Neural progenitor cell (in vitro differentiated cells): ENCODE measurements at regions not wholly inside any gene's neighbourhood (a gene's known extent, or its start where the extent isn't known, plus 50 kb on each side); places are given as distances from the start of the nearest gene placed in this dataset.

Experiments
- DNase-seq: peaks from one replicate; pipeline ENCODE4 v3.0.0-alpha.2; 2016; ENCODE audit warnings: low spot score
- H2AFZ ChIP-seq: fragments of 200-600 bp; sonication (generic); replicated peaks from 2 replicates; pipeline ENCODE4 v1.6.1; 2016; ENCODE audit warnings: antibody characterized with exemption
- H3F3A ChIP-seq: fragments of 200-600 bp; sonication (generic); 2 replicates; pipeline ENCODE4 v1.6.1; 2016; ENCODE audit warnings: antibody characterized with exemption, low read depth
- H3K27ac ChIP-seq: fragments of 200-600 bp; sonication (generic); 2 replicates; pipeline ENCODE4 v1.5.1; 2016; ENCODE audit warnings: mild to moderate bottlenecking
- H3K27me3 ChIP-seq: fragments of 200-600 bp; sonication (generic); 2 replicates; pipeline ENCODE4 v1.6.1; 2016; ENCODE audit warnings: mild to moderate bottlenecking, moderate library complexity
- H3K36me3 ChIP-seq: fragments of 200-600 bp; sonication (generic); 2 replicates; pipeline ENCODE4 v1.5.1; 2016
- H3K4me1 ChIP-seq: fragments of 200-600 bp; sonication (generic); 2 replicates; pipeline ENCODE4 v1.6.1; 2016; ENCODE audit warnings: mixed run types
- H3K4me2 ChIP-seq: fragments of 200-600 bp; sonication (generic); 2 replicates; pipeline ENCODE4 v1.6.1; 2016
- H3K4me3 ChIP-seq: fragments of 200-600 bp; sonication (generic); 2 replicates; pipeline ENCODE4 v1.5.1; 2016
- H3K79me2 ChIP-seq: fragments of 200-600 bp; sonication (generic); 2 replicates; pipeline ENCODE4 v1.6.1; 2016; ENCODE audit warnings: low read depth
- H3K9ac ChIP-seq: fragments of 200-600 bp; sonication (generic); 2 replicates; pipeline ENCODE4 v1.6.1; 2016
- H3K9me3 ChIP-seq: fragments of 200-600 bp; sonication (generic); 2 replicates; pipeline ENCODE4 v1.5.1; 2016; ENCODE audit warnings: low read depth
- H4K20me1 ChIP-seq: fragments of 200-600 bp; sonication (generic); 2 replicates; pipeline ENCODE4 v1.6.1; 2016; ENCODE audit warnings: low read depth
- H3K27ac Mint-ChIP-seq: 3 replicates; pipeline ENCODE4 v1.8.0; 2021; ENCODE audit warnings: mixed read lengths
- H3K27me3 Mint-ChIP-seq: 2 replicates; pipeline ENCODE4 v1.8.0; 2022; ENCODE audit warnings: low read depth, mild to moderate bottlenecking, inconsistent platforms, moderate library complexity, mixed read lengths; ENCODE audit not compliant: insufficient read depth
- H3K36me3 Mint-ChIP-seq: 3 replicates; pipeline ENCODE4 v1.8.0; 2021; ENCODE audit warnings: mixed read lengths
- H3K4me1 Mint-ChIP-seq: 3 replicates; pipeline ENCODE4 v1.8.0; 2021; ENCODE audit warnings: mixed read lengths
- H3K4me3 Mint-ChIP-seq: 3 replicates; pipeline ENCODE4 v1.8.0; 2021; ENCODE audit warnings: mild to moderate bottlenecking, moderate library complexity, mixed read lengths
- H3K9me3 Mint-ChIP-seq: 3 replicates; pipeline ENCODE4 v1.8.0; 2020; ENCODE audit warnings: mixed read lengths
- CTCF ChIP-seq: fragments of 200-600 bp; sonication (generic); IDR thresholded peaks from 2 replicates; pipeline ENCODE4 v1.5.1; 2017; ENCODE audit warnings: antibody characterized with exemption, mild to moderate bottlenecking
- EZH2 ChIP-seq: fragments of 200-600 bp; sonication (generic); IDR thresholded peaks from 2 replicates; pipeline ENCODE4 v1.6.1; 2017; ENCODE audit warnings: antibody characterized with exemption, mild to moderate bottlenecking, moderate library complexity
- EZH2phosphoT487 ChIP-seq: fragments of 200-600 bp; sonication (generic); IDR thresholded peaks from 2 replicates; pipeline ENCODE4 v1.6.1; 2017; ENCODE audit warnings: antibody characterized with exemption

GRCh38 chr2:18198677-18199076 is 320.2 kb downstream of the KCNS3 start:
- no peaks in the 10 kb centered on the region for H3K4me1 ChIP-seq
- DNase-seq = no peak
- Mint-ChIP-seq H3K4me1 (peaks cover 4% of the 10 kb centered on the region), H3K9me3 (no peaks in the 10 kb centered on the region), H3K4me3 (no peak overlapping the region), H3K27ac (no peak overlapping the region), H3K27me3 (no peaks in the 10 kb centered on the region), H3K36me3 (no peaks in the 10 kb centered on the region)
- no peak overlapping the region for H3K4me3 ChIP-seq
- H3K9me3 ChIP-seq = no peaks in the 10 kb centered on the region
- H4K20me1 ChIP-seq = no peaks in the 10 kb centered on the region
- no peak for TF ChIP-seq EZH2
- no peak for TF ChIP-seq EZH2phosphoT487
- TF ChIP-seq CTCF = no peak
- H3K9ac ChIP-seq = no peak overlapping the region
- H2AFZ ChIP-seq = no peak overlapping the region
- H3F3A ChIP-seq = no peaks in the 10 kb centered on the region
- no peak overlapping the region for H3K4me2 ChIP-seq
- H3K36me3 ChIP-seq = no peaks in the 10 kb centered on the region
- no peaks in the 10 kb centered on the region for H3K79me2 ChIP-seq
- H3K27me3 ChIP-seq = no peaks in the 10 kb centered on the region
- H3K27ac ChIP-seq = no peak overlapping the region

- Histone ChIP-seq H3K9me3 (no peaks in the 10 kb centered on the region), H4K20me1 (no peaks in the 10 kb centered on the region), H3F3A (no peaks in the 10 kb centered on the region), H3K9ac (no peak overlapping the region), H3K4me1 (no peaks in the 10 kb centered on the region), H2AFZ (no peak overlapping the region), H3K4me3 (no peak overlapping the region), H3K27me3 (no peaks in the 10 kb centered on the region), H3K4me2 (no peak overlapping the region), H3K27ac (no peak overlapping the region), H3K79me2 (no peaks in the 10 kb centered on the region), H3K36me3 (no peaks in the 10 kb centered on the region)
- no peak for DNase-seq
- Mint-ChIP-seq H3K27ac (no peak overlapping the region), H3K4me1 (no peaks in the 10 kb centered on the region), H3K4me3 (no peak overlapping the region), H3K9me3 (no peaks in the 10 kb centered on the region), H3K36me3 (no peaks in the 10 kb centered on the region), H3K27me3 (no peaks in the 10 kb centered on the region)
- TF ChIP-seq CTCF (no peak), EZH2phosphoT487 (no peak), EZH2 (no peak)
Measured at GRCh38 chr2:18194161-18194560, 315.7 kb downstream of the KCNS3 start.

GRCh38 chr2:18186816-18187613 is 308.5 kb downstream of the KCNS3 start:
- H3K36me3 Mint-ChIP-seq = no peaks in the 10 kb centered on the region
- TF ChIP-seq CTCF (no peak), EZH2 (no peak), EZH2phosphoT487 (no peak)
- H3K4me3 ChIP-seq = no peak overlapping the region
- peaks cover 2% of the 10 kb centered on the region for H3K27me3 Mint-ChIP-seq
- H3K79me2 ChIP-seq = no peaks in the 10 kb centered on the region
- no peaks in the 10 kb centered on the region for H3K9me3 ChIP-seq
- no peaks in the 10 kb centered on the region for H3K27me3 ChIP-seq
- H2AFZ ChIP-seq = no peak overlapping the region
- no peaks in the 10 kb centered on the region for H3K9me3 Mint-ChIP-seq
- no peak overlapping the region for H3K27ac ChIP-seq
- no peaks in the 10 kb centered on the region for H4K20me1 ChIP-seq
- no peak for DNase-seq
- no peak overlapping the region for H3K4me3 Mint-ChIP-seq
- no peak overlapping the region for H3K9ac ChIP-seq
- H3K36me3 ChIP-seq = no peaks in the 10 kb centered on the region
- no peak overlapping the region for H3K4me2 ChIP-seq
- H3K4me1 Mint-ChIP-seq = peaks cover 9% of the 10 kb centered on the region
- H3K4me1 ChIP-seq = no peaks in the 10 kb centered on the region
- no peak overlapping the region for H3K27ac Mint-ChIP-seq
- no peaks in the 10 kb centered on the region for H3F3A ChIP-seq
